Renal cortex interstitium (tissue), 11 donors: ENCODE measurements at regions not wholly inside any gene's neighbourhood (a gene's known extent, or its start where the extent isn't known, plus 50 kb on each side); places are given as distances from the start of the nearest gene placed in this dataset.
"Not testable (repeated sequence)": the region's sequence is repeated elsewhere in the genome, so short reads cannot be mapped to it uniquely, and the experiment has no call there.

ENCODE experiments used
- DNase-seq, 11 donors: peaks; one replicate each; pipeline ENCODE4 v3.0.0-alpha.2; 2013; ENCODE audit warnings: low read depth in 9 of 11, low spot score in 4 of 11; ENCODE audit errors: extremely low read depth in 1 of 11

- no peak for DNase-seq
Observed at GRCh38 chr13:70756088-70756487, 647.8 kb upstream of the KLHL1 start.

DNA sequence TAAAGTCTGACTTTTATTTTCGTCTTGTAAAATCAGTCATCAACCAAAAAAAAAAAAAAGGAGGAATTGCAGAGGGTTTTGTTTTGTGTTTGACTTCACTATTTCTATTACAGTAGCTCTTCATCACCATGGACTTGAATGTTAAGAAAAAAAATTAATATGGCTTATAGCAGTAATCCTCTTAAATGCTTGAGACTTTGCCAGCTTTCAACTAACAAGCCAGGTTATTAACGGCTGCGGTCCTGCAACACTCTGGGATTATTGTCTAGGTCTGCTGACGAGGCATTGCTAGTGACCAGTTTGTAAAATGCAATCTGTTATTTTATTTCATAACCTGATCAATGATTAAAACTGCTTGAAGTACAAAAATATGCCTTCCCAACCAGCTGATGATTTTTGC is 647.2 kb upstream of the KLHL1 start:
- DNase-seq = no peak

GRCh38 chr13:70747262-70747661 is 639.0 kb upstream of the KLHL1 start:
- DNase-seq = peak in 5 of 11 donors; percentile 3 to 18 (median 16)

DNA sequence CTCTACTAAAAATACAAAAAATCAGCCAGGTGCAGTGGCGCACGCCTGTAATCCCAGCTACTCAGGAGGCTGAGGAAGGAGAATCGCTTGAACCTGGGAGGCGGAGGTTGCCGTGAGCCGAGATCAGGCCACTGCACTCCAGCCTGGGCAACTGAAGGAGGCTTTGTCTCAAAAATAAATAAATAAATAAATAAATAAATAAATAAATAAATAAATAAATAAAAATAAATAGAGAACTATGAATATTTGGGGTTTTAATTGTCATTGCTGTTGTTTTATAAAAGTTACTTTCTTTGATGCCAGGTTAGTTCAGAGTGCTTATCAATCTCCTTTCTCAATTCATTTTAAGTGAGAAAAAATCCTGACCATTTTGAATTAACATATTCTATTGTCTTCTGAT is 638.2 kb upstream of the KLHL1 start:
- DNase-seq = not testable (repeated sequence)

- DNase-seq = no peak
Observed at GRCh38 chr13:70736622-70737317, 628.5 kb upstream of the KLHL1 start.

GRCh38 chr13:70732611-70733010 is 624.4 kb upstream of the KLHL1 start:
- no peak for DNase-seq

GRCh38 chr13:70729369-70729768 is 621.1 kb upstream of the KLHL1 start:
- DNase-seq = no peak

DNA sequence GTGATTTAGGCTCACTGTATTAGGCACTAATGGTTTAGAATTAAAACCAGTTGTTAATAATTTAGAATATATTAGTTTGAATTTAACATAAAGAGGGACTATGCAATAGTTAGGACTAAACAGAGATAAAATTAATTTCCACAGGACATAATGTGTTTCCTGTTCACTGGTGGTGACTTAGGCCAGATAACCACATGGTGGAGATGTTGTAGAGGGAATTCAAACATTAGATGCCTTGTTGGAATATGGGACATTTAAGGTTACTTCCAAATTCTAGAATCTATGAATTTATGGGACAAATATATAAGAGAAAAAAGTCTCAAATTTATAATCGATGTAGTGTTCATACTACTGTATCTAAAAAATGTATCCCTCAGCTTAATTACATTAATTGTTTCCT is 615.5 kb upstream of the KLHL1 start:
- DNase-seq = peak in 2 of 11 donors; percentile 8 to 13

DNA sequence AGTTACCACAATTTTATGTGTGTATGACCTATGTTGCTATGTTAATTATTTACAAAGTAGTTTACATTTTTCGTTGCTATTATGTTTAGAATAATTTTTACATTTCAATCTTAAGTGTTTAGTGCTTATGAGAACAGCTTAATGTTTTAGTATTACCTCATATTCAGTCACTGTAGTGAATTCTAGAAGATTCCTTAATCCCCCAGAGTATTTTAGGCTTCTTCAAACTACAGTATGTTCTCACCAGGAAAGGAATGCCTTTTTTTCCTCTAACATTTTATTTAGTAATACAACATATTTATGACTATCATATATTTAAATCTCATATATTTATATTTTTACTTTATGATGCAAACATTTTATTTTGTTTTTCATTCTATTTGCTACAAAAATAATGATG is 612.1 kb upstream of the KLHL1 start:
- DNase-seq = no peak

- DNase-seq = no peak
Observed at GRCh38 chr13:70714993-70715392, 606.7 kb upstream of the KLHL1 start.

DNA sequence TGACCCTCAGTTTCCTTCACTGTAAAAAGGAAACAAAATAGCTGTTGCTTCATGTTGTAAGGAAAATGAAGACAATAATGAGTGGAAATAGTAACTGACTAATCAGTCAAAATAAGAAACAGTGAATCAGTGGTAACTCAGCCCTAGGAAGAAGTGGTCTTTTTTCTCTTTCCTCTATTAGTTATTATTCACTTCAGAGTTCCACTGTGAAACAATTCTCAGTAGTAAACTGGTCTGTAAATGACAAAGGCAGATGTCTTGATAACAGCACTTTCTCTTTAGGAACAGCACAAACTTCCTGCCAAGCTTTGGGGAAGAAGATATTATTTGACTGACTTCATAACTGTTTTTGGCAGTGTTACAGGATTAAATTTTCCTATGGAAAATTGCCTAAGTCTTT is 600.5 kb upstream of the KLHL1 start:
- DNase-seq = no peak

DNA sequence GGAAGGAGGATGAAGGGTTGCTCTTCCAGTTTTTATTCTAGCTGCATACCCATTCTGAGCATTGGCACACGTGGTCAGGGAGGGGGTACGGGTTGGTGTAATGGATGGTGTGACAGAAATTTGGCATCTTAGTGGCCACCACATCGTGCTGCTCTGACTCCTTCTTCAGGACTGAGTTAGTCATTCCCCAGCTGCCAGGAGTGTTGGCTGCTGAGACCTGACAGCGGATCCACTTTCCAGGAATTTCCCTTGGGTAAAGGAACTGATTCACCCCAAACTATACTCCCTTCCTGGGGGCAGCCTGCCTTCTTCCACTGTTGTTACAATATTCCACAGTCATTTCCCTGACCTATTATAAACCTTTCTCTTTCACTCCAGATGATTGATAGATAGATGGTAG is 595.5 kb upstream of the KLHL1 start:
- DNase-seq = no peak

GRCh38 chr13:70694996-70695715 is 586.9 kb upstream of the KLHL1 start:
- DNase-seq = no peak

DNA sequence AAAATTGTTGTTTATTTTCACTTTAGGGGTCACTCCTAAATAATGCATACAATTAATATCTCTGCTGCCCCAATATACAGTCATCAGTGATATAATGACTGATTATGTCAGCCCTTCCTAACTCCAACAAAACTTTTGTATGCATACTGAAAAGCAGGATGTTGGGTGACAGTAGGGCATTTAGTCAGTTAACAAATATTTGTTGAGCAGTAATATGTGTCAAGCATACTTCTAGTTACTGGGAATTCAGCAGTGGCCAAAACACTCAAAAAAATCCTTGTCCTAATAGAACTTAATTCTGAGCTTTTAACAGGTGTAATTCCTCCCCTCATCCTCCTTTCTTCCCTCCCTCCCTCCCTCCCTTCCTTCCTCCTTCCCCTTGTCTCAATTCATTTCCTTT is 560.7 kb upstream of the KLHL1 start:
- DNase-seq = no peak

GRCh38 chr13:70668293-70668692 is 560.0 kb upstream of the KLHL1 start:
- no peak for DNase-seq

- no peak for DNase-seq
Observed at GRCh38 chr13:70666883-70667556, 558.8 kb upstream of the KLHL1 start.

DNA sequence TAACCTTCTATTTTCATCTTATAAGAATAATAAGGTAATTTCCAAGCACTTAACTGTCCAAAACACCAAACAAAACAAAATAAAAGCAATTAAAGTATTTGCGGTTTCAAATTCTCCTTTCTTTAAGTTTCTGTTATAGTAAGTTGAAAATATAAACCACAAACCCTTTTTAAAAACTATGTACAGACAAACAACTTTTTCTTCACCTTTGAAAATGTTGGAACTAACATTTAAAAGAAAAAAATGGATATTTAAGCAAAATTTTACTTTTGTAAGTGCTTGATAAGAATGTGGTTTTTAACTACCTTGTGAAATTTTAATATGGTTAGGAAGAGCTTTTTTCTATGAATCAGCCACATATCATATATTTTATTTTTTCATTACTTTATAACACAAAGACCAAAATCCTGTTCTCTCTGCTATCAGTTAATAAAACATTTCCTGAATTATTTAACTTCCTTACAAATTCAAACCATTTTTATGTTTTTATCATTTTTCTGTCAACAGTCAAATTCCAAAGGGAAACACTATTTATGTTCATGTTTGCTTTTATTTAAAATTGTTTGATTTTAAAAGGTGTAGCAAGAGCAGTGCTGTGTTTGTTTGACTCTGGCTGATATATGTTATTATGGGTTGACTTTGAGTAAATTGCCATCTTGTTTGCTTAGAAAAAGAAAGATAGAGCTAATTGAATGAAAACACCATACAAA is 554.1 kb upstream of the KLHL1 start:
- no peak for DNase-seq

DNA sequence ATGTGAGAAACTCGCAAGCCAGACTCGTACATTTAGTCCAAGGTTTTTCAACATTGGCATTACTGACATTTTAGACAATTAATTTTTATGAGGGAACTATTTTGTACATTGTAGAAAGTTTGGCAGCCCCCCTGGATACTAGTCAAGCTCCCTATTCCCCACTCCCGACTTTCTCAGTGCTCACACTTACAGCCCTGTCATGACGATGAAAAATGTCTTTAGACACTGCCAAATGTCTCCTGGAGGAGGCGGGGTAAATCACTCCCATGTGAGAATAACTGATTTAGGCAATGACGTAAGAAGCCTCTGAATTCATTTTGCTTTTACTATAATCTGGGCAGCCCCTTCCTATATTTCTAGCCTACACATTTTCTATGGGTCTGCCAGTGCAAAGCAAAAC is 535.8 kb upstream of the KLHL1 start:
- DNase-seq = no peak

DNA sequence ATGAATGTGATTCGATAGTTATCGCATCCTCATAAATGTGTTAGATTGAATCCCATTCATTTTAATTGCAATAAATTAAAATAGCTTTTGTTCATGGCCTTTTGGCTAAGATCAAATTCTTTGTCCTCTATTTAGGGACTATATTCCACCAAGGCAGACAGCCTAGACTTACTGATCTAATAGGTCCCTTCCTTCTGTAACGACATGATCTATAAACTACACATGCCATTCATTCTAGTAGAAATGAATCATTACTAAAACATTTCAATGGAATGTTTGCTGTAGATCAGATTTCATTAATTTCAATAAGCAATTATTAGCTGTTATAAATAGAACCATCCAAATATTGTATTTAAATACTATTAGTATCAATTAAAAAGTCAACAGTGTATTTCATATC is 526.6 kb upstream of the KLHL1 start:
- no peak for DNase-seq

DNA sequence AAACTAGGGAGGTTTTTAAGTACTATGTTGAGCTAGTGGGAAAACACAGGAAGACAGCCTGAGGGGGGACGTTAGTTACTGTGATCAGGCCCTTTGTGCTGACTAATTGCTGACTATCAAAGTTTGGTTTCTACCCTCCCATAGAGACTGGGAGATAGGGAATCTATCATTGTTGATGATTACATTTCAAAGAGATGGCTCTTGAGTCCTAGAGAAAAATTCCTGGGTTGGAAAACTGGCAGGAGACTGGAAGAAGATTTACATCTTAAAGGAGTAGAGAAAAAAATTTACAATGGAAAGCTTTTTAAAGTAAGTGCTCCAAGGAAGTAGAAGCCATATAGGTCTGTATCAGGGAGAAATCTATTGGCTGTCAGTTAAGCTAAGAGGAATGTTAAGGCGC is 522.0 kb upstream of the KLHL1 start:
- no peak for DNase-seq
